ENCODE measurements at regions not wholly inside any gene's neighbourhood (a gene's known extent, or its start where the extent isn't known, plus 50 kb on each side); places are given as distances from the start of the nearest gene placed in this dataset.
A peak's percentile ranks its signal among the peaks of the same experiment; 100 is the strongest.

DNA sequence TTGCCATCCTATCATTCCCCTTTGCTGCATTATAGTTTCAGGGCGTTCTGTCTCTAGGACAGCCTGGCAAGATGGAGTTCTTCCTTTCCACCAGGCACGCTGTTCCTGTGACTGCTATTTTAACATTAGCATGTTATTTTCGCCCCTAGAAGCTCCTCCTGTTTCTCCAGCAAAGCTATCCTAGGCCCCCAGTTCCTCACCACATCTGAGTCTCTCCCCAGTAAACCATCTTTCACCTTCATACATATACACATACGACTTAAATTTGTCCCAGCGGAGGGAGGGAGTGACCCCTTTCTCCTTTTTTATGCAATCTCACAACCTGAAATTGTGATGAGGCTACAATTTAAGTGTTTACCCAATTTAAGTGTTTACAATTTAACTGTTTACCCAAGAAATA, 66.7 kb upstream of the FRMD6 start:
- no peaks in the 10 kb centered on the region for H3K9me3 Mint-ChIP-seq
- TF ChIP-seq, protein P1, sequence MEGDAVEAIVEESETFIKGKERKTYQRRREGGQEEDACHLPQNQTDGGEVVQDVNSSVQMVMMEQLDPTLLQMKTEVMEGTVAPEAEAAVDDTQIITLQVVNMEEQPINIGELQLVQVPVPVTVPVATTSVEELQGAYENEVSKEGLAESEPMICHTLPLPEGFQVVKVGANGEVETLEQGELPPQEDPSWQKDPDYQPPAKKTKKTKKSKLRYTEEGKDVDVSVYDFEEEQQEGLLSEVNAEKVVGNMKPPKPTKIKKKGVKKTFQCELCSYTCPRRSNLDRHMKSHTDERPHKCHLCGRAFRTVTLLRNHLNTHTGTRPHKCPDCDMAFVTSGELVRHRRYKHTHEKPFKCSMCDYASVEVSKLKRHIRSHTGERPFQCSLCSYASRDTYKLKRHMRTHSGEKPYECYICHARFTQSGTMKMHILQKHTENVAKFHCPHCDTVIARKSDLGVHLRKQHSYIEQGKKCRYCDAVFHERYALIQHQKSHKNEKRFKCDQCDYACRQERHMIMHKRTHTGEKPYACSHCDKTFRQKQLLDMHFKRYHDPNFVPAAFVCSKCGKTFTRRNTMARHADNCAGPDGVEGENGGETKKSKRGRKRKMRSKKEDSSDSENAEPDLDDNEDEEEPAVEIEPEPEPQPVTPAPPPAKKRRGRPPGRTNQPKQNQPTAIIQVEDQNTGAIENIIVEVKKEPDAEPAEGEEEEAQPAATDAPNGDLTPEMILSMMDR (IDR thresholded peaks at IDR 0.05; ENCODE audit: unreplicated experiment) = no peak
- no peaks in the 10 kb centered on the region for H3K36me3 Mint-ChIP-seq
- H3K27me3 Mint-ChIP-seq (ENCODE audit: low read depth) = no peaks in the 10 kb centered on the region
- DNase-seq (ENCODE audit: low spot score in 2 of 2, unreplicated experiment in 2 of 2) = no peak
- peaks cover 18% of the 10 kb centered on the region for H3K4me1 Mint-ChIP-seq
- no peak overlapping the region for H3K27ac Mint-ChIP-seq
- no peak overlapping the region for H3K4me3 Mint-ChIP-seq

DNA sequence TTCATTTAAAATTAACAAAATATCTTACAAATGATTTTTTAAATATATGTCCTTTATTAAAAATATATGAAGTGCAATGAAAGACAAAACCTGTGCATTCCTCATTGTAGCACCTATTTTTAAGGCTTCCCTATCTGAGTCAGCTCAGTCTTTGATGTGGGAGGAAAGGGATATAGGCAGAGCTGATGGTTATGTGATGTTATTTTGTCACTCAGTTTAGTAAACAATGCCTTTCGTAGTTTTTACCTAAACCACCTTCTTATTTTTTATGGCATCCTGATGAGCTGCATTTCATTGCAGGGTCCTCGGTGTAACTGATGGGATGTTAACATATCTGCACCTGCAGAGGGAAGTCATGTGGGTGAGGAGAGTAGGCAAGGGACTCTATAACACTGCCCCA, 58.9 kb upstream of the FRMD6 start:
- no peaks in the 10 kb centered on the region for H3K27me3 Mint-ChIP-seq (ENCODE audit: low read depth)

DNA sequence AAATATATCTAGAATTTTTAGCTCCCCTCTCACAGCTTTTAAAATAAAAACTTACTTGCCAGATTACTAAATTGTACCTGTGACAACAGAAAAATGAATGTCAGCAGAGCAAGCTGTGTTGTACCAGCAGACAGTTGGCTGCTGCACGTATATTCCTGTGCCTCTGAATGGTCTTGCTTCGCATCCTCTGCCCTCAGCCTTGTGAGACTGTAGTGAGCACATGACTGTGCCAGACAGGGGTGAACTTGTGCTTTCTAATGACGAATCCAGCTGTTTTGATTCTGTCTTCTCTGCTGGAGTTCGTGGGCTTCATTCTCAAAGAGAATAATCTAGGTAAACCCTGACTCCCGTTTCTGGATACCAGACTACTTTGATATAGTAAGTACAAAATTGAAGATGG, 58.3 kb upstream of the FRMD6 start:
- no peak for DNase-seq (ENCODE audit: low spot score in 2 of 2, unreplicated experiment in 2 of 2)
- peaks cover 15% of the 10 kb centered on the region for H3K4me1 Mint-ChIP-seq
- TF ChIP-seq, protein P1 (IDR thresholded peaks at IDR 0.05; ENCODE audit: unreplicated experiment) = no peak
- H3K4me3 Mint-ChIP-seq = no peak overlapping the region
- H3K27ac Mint-ChIP-seq = no peak overlapping the region
- H3K9me3 Mint-ChIP-seq = no peaks in the 10 kb centered on the region
- H3K36me3 Mint-ChIP-seq = no peaks in the 10 kb centered on the region
- no peaks in the 10 kb centered on the region for H3K27me3 Mint-ChIP-seq (ENCODE audit: low read depth)

More for the DNA sequence above, 58.9 kb upstream of the FRMD6 start:
- Mint-ChIP-seq H3K36me3 (no peaks in the 10 kb centered on the region), H3K4me3 (no peak overlapping the region), H3K4me1 (peaks cover 15% of the 10 kb centered on the region), H3K27ac (no peak overlapping the region), H3K9me3 (no peaks in the 10 kb centered on the region)
- no peak for DNase-seq (ENCODE audit: low spot score in 2 of 2, unreplicated experiment in 2 of 2)
- TF ChIP-seq, protein P1 (IDR thresholded peaks at IDR 0.05; ENCODE audit: unreplicated experiment) = no peak

DNA sequence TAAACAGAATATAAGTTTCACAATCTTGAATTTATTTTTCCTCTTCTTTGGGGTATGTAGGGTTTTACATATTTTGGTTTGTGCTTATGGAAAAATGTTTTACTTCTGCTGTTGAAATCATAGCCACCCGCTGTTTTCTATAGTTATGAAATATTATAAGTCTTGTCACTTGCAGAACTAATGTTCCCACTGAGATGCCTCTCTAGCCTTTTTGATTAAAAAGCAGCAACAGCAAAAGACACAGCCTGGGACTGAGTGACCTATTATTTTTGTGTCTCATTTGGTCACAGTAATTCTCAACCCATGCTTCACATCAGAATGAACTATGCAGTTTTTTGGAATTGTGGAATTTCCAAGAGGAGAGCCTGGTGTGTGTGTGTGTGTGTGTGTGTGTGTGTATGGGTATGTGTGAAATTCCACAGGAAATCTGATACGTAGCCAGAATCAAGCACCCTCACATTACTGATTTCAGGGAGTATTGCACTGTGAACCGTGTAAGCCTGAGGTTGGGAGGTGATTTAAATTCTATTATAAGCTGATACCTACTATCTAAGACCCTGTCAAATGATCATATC, 55.7 kb upstream of the FRMD6 start:
- no peaks in the 10 kb centered on the region for H3K27me3 Mint-ChIP-seq (ENCODE audit: low read depth)
- H3K9me3 Mint-ChIP-seq = no peaks in the 10 kb centered on the region
- TF ChIP-seq, protein P1 (IDR thresholded peaks at IDR 0.05; ENCODE audit: unreplicated experiment) = no peak
- no peak overlapping the region for H3K4me3 Mint-ChIP-seq
- DNase-seq (ENCODE audit: low spot score in 2 of 2, unreplicated experiment in 2 of 2) = no peak
- H3K36me3 Mint-ChIP-seq = no peaks in the 10 kb centered on the region
- H3K27ac Mint-ChIP-seq = no peak overlapping the region
- peaks cover 24% of the 10 kb centered on the region for H3K4me1 Mint-ChIP-seq

DNA sequence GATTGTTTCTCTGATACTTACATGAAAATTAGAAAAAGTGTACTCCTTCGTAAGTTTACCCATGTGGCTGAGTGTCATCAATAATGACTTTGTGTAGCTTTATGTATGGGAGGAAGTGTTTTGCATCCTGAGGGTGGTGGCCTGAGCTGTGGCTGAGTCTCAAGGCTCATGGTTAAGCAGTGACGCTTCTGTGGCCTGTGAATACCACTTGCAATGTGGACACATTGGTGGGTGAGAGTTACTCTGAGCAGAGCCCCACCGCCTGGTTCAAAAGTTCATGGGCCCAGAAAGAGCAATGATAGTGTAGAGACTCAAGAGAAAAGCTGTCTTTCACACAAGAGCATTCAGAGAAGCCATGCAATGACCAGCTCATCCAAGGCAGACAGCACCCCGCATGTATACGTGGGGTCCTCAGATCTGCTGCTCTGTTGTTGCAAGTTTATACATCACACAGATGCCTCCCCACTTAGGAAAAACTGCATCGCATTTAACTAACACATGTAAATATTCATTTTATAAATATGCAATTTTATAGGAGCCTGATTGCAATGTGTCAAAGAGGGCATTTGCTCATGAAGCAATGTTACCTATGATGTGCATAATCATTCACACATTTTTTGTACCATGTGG, 55.1 kb upstream of the FRMD6 start:
- peaks cover 28% of the 10 kb centered on the region for H3K4me1 Mint-ChIP-seq
- DNase-seq (ENCODE audit: low spot score in 2 of 2, unreplicated experiment in 2 of 2) = no peak
- H3K27ac Mint-ChIP-seq = peak overlapping the region; percentile 13
- H3K36me3 Mint-ChIP-seq = no peaks in the 10 kb centered on the region
- no peaks in the 10 kb centered on the region for H3K9me3 Mint-ChIP-seq
- H3K4me3 Mint-ChIP-seq = no peak overlapping the region
- H3K27me3 Mint-ChIP-seq (ENCODE audit: low read depth) = no peaks in the 10 kb centered on the region
- TF ChIP-seq, protein P1 (IDR thresholded peaks at IDR 0.05; ENCODE audit: unreplicated experiment) = no peak
